ENCODE measurements at regions not wholly inside any gene's neighbourhood (a gene's known extent, or its start where the extent isn't known, plus 50 kb on each side); places are given as distances from the start of the nearest gene placed in this dataset.

DNA sequence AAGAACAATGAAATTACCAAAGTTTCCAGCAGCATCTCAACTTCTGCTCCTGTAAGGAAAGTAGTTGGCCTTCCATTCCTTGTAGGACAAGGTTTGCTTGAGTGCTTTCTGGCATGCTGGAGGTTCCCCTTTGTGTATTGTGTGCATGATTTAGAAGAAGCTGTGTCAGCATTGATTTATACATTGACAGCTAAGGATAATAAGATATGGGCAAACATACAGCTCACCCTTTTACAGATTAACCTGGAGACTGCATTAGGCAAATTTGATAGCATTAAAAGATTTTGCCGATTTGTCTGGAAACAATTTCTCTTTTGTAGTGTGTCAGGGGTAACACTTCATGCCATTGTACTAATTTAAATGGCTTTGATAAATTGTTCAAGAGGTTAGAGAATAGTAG is 221.8 kb upstream of the PACRGL start:
- Histone ChIP-seq H3K27ac (ENCODE audit: low read depth in 1 of 2, low read length in 2 of 2) (no peak overlapping the region), H3K9me3 (ENCODE audit: control insufficient read depth in 1 of 2, insufficient read depth in 1 of 2, low read length in 2 of 2) (no peaks in the 10 kb centered on the region), H3K36me3 (ENCODE audit: insufficient read depth, low read length) (no peaks in the 10 kb centered on the region), H3K4me1 (ENCODE audit: insufficient read depth, low read length) (no peaks in the 10 kb centered on the region), H3K27me3 (ENCODE audit: control insufficient read depth in 1 of 2, insufficient read depth in 2 of 2, low read length in 2 of 2) (no peaks in the 10 kb centered on the region), H3K4me3 (ENCODE audit: low read length) (no peak overlapping the region)
- intact Hi-C loops (cut with DNase I, micrococcal nuclease) = no loop called here
- Mint-ChIP-seq H3K36me3 (ENCODE audit: low read depth) (no peaks in the 10 kb centered on the region), H3K4me3 (no peak overlapping the region), H3K4me1 (ENCODE audit: low read depth) (no peaks in the 10 kb centered on the region), H3K27me3 (no peaks in the 10 kb centered on the region), H3K27ac (no peak overlapping the region), H3K9me3 (no peaks in the 10 kb centered on the region)
- ATAC-seq (ENCODE audit: poor library complexity) (no peak), DNase-seq (no peak)
- TF ChIP-seq, protein P1, sequence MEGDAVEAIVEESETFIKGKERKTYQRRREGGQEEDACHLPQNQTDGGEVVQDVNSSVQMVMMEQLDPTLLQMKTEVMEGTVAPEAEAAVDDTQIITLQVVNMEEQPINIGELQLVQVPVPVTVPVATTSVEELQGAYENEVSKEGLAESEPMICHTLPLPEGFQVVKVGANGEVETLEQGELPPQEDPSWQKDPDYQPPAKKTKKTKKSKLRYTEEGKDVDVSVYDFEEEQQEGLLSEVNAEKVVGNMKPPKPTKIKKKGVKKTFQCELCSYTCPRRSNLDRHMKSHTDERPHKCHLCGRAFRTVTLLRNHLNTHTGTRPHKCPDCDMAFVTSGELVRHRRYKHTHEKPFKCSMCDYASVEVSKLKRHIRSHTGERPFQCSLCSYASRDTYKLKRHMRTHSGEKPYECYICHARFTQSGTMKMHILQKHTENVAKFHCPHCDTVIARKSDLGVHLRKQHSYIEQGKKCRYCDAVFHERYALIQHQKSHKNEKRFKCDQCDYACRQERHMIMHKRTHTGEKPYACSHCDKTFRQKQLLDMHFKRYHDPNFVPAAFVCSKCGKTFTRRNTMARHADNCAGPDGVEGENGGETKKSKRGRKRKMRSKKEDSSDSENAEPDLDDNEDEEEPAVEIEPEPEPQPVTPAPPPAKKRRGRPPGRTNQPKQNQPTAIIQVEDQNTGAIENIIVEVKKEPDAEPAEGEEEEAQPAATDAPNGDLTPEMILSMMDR (IDR thresholded peaks at IDR 0.05) = no peak
- ChIA-PET CTCF (no interaction called here), POLR2A (no interaction called here)

DNA sequence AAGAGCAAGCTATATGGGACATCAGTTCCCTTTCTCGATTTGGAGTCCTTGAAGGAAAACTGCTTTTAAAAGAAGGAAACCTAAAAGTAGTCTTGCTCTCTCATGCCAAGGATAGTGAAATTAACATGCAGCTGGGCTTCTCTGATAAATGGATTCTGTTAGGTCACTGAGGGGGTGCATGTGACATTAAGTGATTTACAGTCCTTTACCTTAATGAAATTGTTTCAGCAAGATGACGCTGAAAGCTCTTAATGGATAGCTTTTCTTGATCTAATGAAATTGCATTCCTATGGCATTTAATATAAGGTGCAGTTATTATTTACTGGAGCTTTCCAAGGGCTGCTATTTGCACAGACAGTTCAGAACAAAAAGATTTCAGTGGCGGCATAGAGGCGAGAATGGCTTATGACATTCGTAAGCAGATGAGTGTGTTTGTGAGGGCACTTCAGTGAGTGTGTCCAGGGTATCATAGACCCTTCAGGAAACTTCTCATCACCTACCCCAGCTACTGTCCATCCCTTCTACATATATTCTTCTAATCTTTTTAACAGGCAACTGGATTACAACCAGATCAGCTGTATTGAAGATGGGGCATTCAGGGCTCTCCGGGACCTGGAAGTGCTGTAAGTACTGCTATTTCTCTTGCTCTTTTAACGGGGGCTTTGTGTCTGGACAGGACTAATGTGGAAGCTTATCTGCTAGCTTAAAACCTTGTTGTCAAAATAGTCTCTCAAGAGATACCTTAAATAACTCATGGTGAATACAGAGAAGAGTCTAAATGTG is 219.9 kb upstream of the PACRGL start:
- no peaks in the 10 kb centered on the region for H3K4me1 Mint-ChIP-seq (ENCODE audit: low read depth)
- H3K27me3 Mint-ChIP-seq = no peaks in the 10 kb centered on the region
- H3K27me3 ChIP-seq (ENCODE audit: control insufficient read depth in 1 of 2, insufficient read depth in 2 of 2, low read length in 2 of 2) = no peaks in the 10 kb centered on the region
- no peak overlapping the region for H3K27ac Mint-ChIP-seq
- intact Hi-C loops (cut with DNase I, micrococcal nuclease) = no loop called here
- no peaks in the 10 kb centered on the region for H3K9me3 Mint-ChIP-seq
- H3K36me3 ChIP-seq (ENCODE audit: insufficient read depth, low read length) = no peaks in the 10 kb centered on the region
- H3K9me3 ChIP-seq (ENCODE audit: control insufficient read depth in 1 of 2, insufficient read depth in 1 of 2, low read length in 2 of 2) = no peaks in the 10 kb centered on the region
- ChIA-PET POLR2A (interaction anchor here (1.1 kb wide), 1 partner anchor 15 kb away, joined by 3 read pairs; no protein-coding TSS in a partner anchor), CTCF (interaction anchor here (1.2 kb wide), 1 partner anchor 13 kb away, joined by 3 read pairs; no protein-coding TSS in a partner anchor)
- no peaks in the 10 kb centered on the region for H3K36me3 Mint-ChIP-seq (ENCODE audit: low read depth)
- no peak for DNase-seq
- TF ChIP-seq, protein P1 (IDR thresholded peaks at IDR 0.05) = no peak
- H3K4me3 Mint-ChIP-seq = no peak overlapping the region
- H3K27ac ChIP-seq (ENCODE audit: low read depth in 1 of 2, low read length in 2 of 2) = no peak overlapping the region
- no peak for ATAC-seq (ENCODE audit: poor library complexity)
- no peak overlapping the region for H3K4me3 ChIP-seq (ENCODE audit: low read length)
- no peaks in the 10 kb centered on the region for H3K4me1 ChIP-seq (ENCODE audit: insufficient read depth, low read length)

DNA sequence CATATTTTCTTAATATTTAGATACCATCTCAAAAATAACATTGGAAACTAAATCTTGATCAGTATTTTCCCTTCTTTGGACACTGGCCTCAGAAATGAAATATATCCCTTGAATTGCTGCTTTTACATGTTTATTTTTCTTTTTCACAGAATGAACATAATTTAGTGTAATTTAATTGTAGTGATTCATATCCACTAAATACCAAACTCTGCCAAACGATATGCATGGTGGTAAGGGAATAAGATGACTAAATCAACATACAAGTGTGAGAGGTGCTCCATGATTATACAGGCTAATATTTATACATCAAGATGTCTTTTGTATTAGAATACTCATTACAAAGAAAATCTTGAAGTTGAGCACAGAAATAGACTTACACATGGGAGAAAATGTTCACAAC is 216.8 kb upstream of the PACRGL start:
- Mint-ChIP-seq H3K27me3 (no peaks in the 10 kb centered on the region), H3K9me3 (no peaks in the 10 kb centered on the region)
- POLR2A ChIA-PET = no interaction called here

More for the DNA sequence above, 216.8 kb upstream of the PACRGL start:
- no peaks in the 10 kb centered on the region for H3K27me3 ChIP-seq (ENCODE audit: control insufficient read depth in 1 of 2, insufficient read depth in 2 of 2, low read length in 2 of 2)
- H3K4me1 ChIP-seq (ENCODE audit: insufficient read depth, low read length) = no peaks in the 10 kb centered on the region
- CTCF ChIA-PET = no interaction called here
- no peak overlapping the region for H3K27ac ChIP-seq (ENCODE audit: low read depth in 1 of 2, low read length in 2 of 2)
- H3K4me1 Mint-ChIP-seq (ENCODE audit: low read depth) = no peaks in the 10 kb centered on the region
- no peak for DNase-seq
- no peak for ATAC-seq (ENCODE audit: poor library complexity)
- H3K36me3 Mint-ChIP-seq (ENCODE audit: low read depth) = no peaks in the 10 kb centered on the region
- H3K27ac Mint-ChIP-seq = no peak overlapping the region
- no peaks in the 10 kb centered on the region for H3K36me3 ChIP-seq (ENCODE audit: insufficient read depth, low read length)
- TF ChIP-seq, protein P1 (IDR thresholded peaks at IDR 0.05) = no peak
- intact Hi-C loops (cut with DNase I, micrococcal nuclease) = no loop called here
- no peaks in the 10 kb centered on the region for H3K9me3 ChIP-seq (ENCODE audit: control insufficient read depth in 1 of 2, insufficient read depth in 1 of 2, low read length in 2 of 2)
- no peak overlapping the region for H3K4me3 ChIP-seq (ENCODE audit: low read length)
- no peak overlapping the region for H3K4me3 Mint-ChIP-seq
